ENCODE measurements at regions not wholly inside any gene's neighbourhood (a gene's known extent, or its start where the extent isn't known, plus 50 kb on each side); places are given as distances from the start of the nearest gene placed in this dataset.

DNA sequence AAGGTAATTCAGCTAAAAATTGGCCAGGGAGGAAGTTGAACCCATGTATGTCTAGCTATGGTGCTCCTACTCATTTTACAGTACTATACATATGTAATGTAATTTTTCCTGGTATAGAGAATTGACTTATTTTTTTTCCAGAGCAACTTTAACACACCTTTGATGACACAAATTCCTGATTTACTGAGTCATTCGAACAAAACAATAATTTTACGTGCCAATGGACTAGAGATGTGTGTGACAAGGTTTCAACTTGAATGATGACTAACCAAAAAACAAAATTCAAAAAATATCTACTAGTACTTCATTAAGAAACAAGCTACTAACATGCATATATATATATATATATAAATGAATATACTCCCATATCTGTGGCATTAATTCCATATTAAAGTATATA is 180.5 kb downstream of the KITLG start:
- TF ChIP-seq ZNF707 (tag by site-specific recombination; IDR thresholded peaks at IDR 0.05) (no peak), ZNF24 (tag by site-specific recombination; IDR thresholded peaks at IDR 0.05) (no peak), ZNF514 (tag by site-specific recombination; IDR thresholded peaks at IDR 0.05) (no peak), ZNF76 (tag by site-specific recombination; IDR thresholded peaks at IDR 0.05; ENCODE audit: borderline replicate concordance, low read depth) (no peak), ZNF404 (tag by site-specific recombination; IDR thresholded peaks at IDR 0.05) (no peak), ZNF302 (tag by site-specific recombination; IDR thresholded peaks at IDR 0.05; ENCODE audit: low read depth) (no peak), ZNF610 (tag by site-specific recombination; IDR thresholded peaks at IDR 0.05; ENCODE audit: borderline replicate concordance) (no peak), ZEB2 (tag by site-specific recombination; IDR thresholded peaks at IDR 0.05) (no peak), ZNF473 (tag by site-specific recombination; IDR thresholded peaks at IDR 0.05) (no peak), ZNF114 (tag by site-specific recombination; IDR thresholded peaks at IDR 0.05) (no peak), ZBTB17 (tag by site-specific recombination; IDR thresholded peaks at IDR 0.05) (no peak), ZNF600 (tag by site-specific recombination; IDR thresholded peaks at IDR 0.05) (no peak)
- TF ChIP-seq, protein P1, sequence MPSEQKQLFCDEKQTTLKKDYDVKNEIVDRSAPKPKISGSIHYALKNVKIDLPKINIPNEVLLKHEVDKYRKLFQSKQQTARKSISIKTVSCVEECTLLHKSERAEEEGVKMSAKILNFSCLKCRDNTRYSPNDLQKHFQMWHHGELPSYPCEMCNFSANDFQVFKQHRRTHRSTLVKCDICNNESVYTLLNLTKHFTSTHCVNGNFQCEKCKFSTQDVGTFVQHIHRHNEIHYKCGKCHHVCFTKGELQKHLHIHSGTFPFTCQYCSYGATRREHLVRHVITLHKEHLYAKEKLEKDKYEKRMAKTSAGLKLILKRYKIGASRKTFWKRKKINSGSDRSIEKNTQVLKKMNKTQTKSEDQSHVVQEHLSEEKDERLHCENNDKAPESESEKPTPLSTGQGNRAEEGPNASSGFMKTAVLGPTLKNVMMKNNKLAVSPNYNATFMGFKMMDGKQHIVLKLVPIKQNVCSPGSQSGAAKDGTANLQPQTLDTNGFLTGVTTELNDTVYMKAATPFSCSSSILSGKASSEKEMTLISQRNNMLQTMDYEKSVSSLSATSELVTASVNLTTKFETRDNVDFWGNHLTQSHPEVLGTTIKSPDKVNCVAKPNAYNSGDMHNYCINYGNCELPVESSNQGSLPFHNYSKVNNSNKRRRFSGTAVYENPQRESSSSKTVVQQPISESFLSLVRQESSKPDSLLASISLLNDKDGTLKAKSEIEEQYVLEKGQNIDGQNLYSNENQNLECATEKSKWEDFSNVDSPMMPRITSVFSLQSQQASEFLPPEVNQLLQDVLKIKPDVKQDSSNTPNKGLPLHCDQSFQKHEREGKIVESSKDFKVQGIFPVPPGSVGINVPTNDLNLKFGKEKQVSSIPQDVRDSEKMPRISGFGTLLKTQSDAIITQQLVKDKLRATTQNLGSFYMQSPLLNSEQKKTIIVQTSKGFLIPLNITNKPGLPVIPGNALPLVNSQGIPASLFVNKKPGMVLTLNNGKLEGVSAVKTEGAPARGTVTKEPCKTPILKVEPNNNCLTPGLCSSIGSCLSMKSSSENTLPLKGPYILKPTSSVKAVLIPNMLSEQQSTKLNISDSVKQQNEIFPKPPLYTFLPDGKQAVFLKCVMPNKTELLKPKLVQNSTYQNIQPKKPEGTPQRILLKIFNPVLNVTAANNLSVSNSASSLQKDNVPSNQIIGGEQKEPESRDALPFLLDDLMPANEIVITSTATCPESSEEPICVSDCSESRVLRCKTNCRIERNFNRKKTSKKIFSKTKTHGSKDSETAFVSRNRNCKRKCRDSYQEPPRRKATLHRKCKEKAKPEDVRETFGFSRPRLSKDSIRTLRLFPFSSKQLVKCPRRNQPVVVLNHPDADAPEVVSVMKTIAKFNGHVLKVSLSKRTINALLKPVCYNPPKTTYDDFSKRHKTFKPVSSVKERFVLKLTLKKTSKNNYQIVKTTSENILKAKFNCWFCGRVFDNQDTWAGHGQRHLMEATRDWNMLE (tag by site-specific recombination; conservative IDR thresholded peaks at IDR 0.05; ENCODE audit: low read depth) = no peak
- TF ChIP-seq, protein P2, sequence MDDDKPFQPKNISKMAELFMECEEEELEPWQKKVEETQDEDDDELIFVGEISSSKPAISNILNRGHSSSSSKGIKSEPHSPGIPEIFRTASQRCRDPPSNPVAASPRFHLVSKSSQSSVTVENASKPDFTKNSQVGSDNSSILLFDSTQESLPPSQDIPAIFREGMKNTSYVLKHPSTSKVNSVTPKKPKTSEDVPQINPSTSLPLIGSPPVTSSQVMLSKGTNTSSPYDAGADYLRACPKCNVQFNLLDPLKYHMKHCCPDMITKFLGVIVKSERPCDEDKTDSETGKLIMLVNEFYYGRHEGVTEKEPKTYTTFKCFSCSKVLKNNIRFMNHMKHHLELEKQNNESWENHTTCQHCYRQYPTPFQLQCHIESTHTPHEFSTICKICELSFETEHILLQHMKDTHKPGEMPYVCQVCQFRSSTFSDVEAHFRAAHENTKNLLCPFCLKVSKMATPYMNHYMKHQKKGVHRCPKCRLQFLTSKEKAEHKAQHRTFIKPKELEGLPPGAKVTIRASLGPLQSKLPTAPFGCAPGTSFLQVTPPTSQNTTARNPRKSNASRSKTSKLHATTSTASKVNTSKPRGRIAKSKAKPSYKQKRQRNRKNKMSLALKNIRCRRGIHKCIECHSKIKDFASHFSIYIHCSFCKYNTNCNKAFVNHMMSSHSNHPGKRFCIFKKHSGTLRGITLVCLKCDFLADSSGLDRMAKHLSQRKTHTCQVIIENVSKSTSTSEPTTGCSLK (tag by site-specific recombination; IDR thresholded peaks at IDR 0.05) = no peak
- H3K4me1 ChIP-seq (ENCODE audit: control insufficient read depth, insufficient read depth, low read length) = no peaks in the 10 kb centered on the region
- H3K9me3 ChIP-seq (ENCODE audit: control insufficient read depth, insufficient read depth, low read depth, low read length) = no peaks in the 10 kb centered on the region
- H3K4me3 ChIP-seq (ENCODE audit: low read depth, low read length) = no peak overlapping the region
- ChIA-PET CTCF (no interaction called here), POLR2A (no interaction called here)
- H3K36me3 ChIP-seq (ENCODE audit: control insufficient read depth in 2 of 2, insufficient read depth in 1 of 2, low read length in 2 of 2) = no peaks in the 10 kb centered on the region
- no peak overlapping the region for H3K27ac ChIP-seq (ENCODE audit: extremely low read depth, low read depth, low read length)

DNA sequence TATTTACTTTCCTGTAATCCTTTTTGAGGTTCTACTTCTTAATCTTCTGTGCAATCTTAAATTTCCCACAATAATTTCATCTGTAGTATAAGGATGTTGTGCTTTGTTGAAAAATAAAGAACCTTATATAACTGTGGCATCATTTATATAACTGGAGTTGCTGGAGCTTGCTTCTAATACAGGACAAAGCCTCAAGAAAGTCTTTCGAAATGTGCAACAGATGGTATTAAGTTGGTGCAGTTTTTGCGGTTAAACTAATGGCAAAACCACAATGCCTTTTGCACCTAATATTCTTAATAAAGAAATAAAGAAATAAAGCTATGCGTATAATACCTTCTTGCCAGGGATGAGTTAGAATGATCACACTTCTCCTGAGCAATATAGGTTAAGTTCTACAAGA is 180.0 kb downstream of the KITLG start:
- no peaks in the 10 kb centered on the region for H3K9me3 ChIP-seq (ENCODE audit: control insufficient read depth, insufficient read depth, low read depth, low read length)
- CTCF ChIA-PET = interaction anchor here (0.6 kb wide), 1 partner anchor 366 kb away, joined by 3 read pairs; no protein-coding TSS in a partner anchor
- H3K4me3 ChIP-seq (ENCODE audit: low read depth, low read length) = no peak overlapping the region
- TF ChIP-seq, protein P3, sequence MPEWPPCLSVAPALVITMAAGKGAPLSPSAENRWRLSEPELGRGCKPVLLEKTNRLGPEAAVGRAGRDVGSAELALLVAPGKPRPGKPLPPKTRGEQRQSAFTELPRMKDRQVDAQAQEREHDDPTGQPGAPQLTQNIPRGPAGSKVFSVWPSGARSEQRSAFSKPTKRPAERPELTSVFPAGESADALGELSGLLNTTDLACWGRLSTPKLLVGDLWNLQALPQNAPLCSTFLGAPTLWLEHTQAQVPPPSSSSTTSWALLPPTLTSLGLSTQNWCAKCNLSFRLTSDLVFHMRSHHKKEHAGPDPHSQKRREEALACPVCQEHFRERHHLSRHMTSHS (tag by site-specific recombination; IDR thresholded peaks at IDR 0.05) = no peak
- H3K36me3 ChIP-seq (ENCODE audit: control insufficient read depth in 2 of 2, insufficient read depth in 1 of 2, low read length in 2 of 2) = no peaks in the 10 kb centered on the region
- no peaks in the 10 kb centered on the region for H3K4me1 ChIP-seq (ENCODE audit: control insufficient read depth, insufficient read depth, low read length)
- POLR2A ChIA-PET = no interaction called here
- no peak overlapping the region for H3K27ac ChIP-seq (ENCODE audit: extremely low read depth, low read depth, low read length)

DNA sequence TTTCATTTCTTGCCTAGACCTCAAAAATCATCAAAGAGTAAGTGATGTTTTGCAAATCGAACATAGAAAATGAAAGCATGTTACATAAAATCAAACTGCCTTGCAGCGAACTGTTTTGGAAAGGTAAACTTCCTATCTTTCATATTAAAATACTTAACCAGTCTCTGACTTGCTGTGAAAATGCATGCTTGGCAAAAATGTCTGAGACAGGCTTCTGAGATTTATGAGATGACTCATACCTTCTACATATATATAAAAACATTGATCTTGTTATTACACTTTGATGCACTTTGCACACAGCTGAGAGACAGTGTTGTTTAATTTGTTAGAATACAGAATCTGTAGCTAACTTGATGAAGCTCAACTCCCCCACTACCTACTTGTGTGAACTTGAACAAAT is 179.1 kb downstream of the KITLG start:
- ChIA-PET POLR2A (no interaction called here), CTCF (interaction anchor here (0.6 kb wide), 1 partner anchor 365 kb away, joined by 3 read pairs; no protein-coding TSS in a partner anchor)
- no peak overlapping the region for H3K27ac ChIP-seq (ENCODE audit: extremely low read depth, low read depth, low read length)
- H3K36me3 ChIP-seq (ENCODE audit: control insufficient read depth in 2 of 2, insufficient read depth in 1 of 2, low read length in 2 of 2) = no peaks in the 10 kb centered on the region
- H3K4me1 ChIP-seq (ENCODE audit: control insufficient read depth, insufficient read depth, low read length) = no peaks in the 10 kb centered on the region
- no peak overlapping the region for H3K4me3 ChIP-seq (ENCODE audit: low read depth, low read length)
- no peaks in the 10 kb centered on the region for H3K9me3 ChIP-seq (ENCODE audit: control insufficient read depth, insufficient read depth, low read depth, low read length)
- TF ChIP-seq ZNF10 (tag by site-specific recombination; IDR thresholded peaks at IDR 0.05) (no peak), ZBTB7A (tag by site-specific recombination; IDR thresholded peaks at IDR 0.05; ENCODE audit: low read depth) (no peak), ZNF529 (tag by site-specific recombination; IDR thresholded peaks at IDR 0.05; ENCODE audit: insufficient replicate concordance) (no peak), ZNF701 (tag by site-specific recombination; IDR thresholded peaks at IDR 0.05) (no peak), ZNF433 (tag by site-specific recombination; IDR thresholded peaks at IDR 0.05; ENCODE audit: low read depth) (no peak), ZNF302 (tag by site-specific recombination; IDR thresholded peaks at IDR 0.05; ENCODE audit: low read depth) (no peak)
- TF ChIP-seq, protein P4, sequence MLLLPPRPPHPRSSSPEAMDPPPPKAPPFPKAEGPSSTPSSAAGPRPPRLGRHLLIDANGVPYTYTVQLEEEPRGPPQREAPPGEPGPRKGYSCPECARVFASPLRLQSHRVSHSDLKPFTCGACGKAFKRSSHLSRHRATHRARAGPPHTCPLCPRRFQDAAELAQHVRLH (tag by site-specific recombination; IDR thresholded peaks at IDR 0.05) = no peak
- TF ChIP-seq, protein P5, sequence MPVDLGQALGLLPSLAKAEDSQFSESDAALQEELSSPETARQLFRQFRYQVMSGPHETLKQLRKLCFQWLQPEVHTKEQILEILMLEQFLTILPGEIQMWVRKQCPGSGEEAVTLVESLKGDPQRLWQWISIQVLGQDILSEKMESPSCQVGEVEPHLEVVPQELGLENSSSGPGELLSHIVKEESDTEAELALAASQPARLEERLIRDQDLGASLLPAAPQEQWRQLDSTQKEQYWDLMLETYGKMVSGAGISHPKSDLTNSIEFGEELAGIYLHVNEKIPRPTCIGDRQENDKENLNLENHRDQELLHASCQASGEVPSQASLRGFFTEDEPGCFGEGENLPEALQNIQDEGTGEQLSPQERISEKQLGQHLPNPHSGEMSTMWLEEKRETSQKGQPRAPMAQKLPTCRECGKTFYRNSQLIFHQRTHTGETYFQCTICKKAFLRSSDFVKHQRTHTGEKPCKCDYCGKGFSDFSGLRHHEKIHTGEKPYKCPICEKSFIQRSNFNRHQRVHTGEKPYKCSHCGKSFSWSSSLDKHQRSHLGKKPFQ (tag by site-specific recombination; IDR thresholded peaks at IDR 0.05) = no peak
